SK-N-SH (cell line): ENCODE measurements at regions not wholly inside any gene's neighbourhood (a gene's known extent, or its start where the extent isn't known, plus 50 kb on each side); places are given as distances from the start of the nearest gene placed in this dataset.

Experiments
- CTCF ChIP-seq: fragments of 200-600 bp; sonication (generic); IDR thresholded peaks from 2 replicates; pipeline ENCODE4 v1.6.1; 2017; ENCODE audit warnings: antibody characterized with exemption, mild to moderate bottlenecking, moderate library complexity
- EZH2phosphoT487 ChIP-seq: fragments of 200-600 bp; sonication (generic); IDR thresholded peaks from 2 replicates; pipeline ENCODE4 v1.6.1; 2017; ENCODE audit warnings: low read depth, mixed run types, mild to moderate bottlenecking, antibody characterized with exemption, moderate library complexity, borderline replicate concordance
- FOSL2 ChIP-seq: IDR thresholded peaks from 2 replicates; pipeline ENCODE4 v1.4.0; 2012; ENCODE audit warnings: low read depth, mild to moderate bottlenecking, moderate library complexity, borderline replicate concordance
- GABPA ChIP-seq: IDR thresholded peaks from 2 replicates; pipeline ENCODE4 v1.4.0; 2012; ENCODE audit warnings: low read depth, mild to moderate bottlenecking
- NFIC ChIP-seq: IDR thresholded peaks from 2 replicates; pipeline ENCODE4 v1.4.0; 2012; ENCODE audit warnings: borderline replicate concordance
- NRF1 ChIP-seq: IDR thresholded peaks from 2 replicates; pipeline ENCODE4 v1.6.1; 2012; ENCODE audit warnings: low read depth, mild to moderate bottlenecking, low read length
- POLR2AphosphoS5 ChIP-seq: IDR thresholded peaks from 2 replicates; pipeline ENCODE4 v1.6.1; 2012; ENCODE audit warnings: low read depth, low read length
- REST ChIP-seq: IDR thresholded peaks from 2 replicates; pipeline ENCODE4 v1.6.1; 2012; ENCODE audit warnings: mild to moderate bottlenecking, low read depth, low read length, moderate library complexity
- TAF1 ChIP-seq: IDR thresholded peaks from 2 replicates; pipeline ENCODE4 v1.6.1; 2012; ENCODE audit warnings: low read depth, mild to moderate bottlenecking, low read length, moderate library complexity, borderline replicate concordance
- YY1 ChIP-seq: IDR thresholded peaks from 2 replicates; pipeline ENCODE4 v1.4.0; 2012; ENCODE audit warnings: low read depth, mild to moderate bottlenecking
- TF ChIP-seq, protein P1 (sequence below): fragments of 150-350 bp; IDR thresholded peaks from 2 replicates; pipeline ENCODE4 v1.6.1; 2017; ENCODE audit warnings: antibody characterized with exemption, low read length, low read depth, borderline replicate concordance

GRCh38 chr17:71682174-71682494 is 438.7 kb upstream of the SOX9 start:
- TF ChIP-seq CTCF (no peak), NFIC (no peak), NRF1 (no peak), REST (no peak), TAF1 (no peak), POLR2AphosphoS5 (no peak), GABPA (no peak), FOSL2 (no peak), YY1 (no peak), EZH2phosphoT487 (no peak)
- TF ChIP-seq, protein P1, sequence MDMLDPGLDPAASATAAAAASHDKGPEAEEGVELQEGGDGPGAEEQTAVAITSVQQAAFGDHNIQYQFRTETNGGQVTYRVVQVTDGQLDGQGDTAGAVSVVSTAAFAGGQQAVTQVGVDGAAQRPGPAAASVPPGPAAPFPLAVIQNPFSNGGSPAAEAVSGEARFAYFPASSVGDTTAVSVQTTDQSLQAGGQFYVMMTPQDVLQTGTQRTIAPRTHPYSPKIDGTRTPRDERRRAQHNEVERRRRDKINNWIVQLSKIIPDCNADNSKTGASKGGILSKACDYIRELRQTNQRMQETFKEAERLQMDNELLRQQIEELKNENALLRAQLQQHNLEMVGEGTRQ: no peak
